Coronary artery (tissue), 2 donors: ENCODE measurements at regions not wholly inside any gene's neighbourhood (a gene's known extent, or its start where the extent isn't known, plus 50 kb on each side); places are given as distances from the start of the nearest gene placed in this dataset.

Experiments
- DNase-seq: peaks from one replicate; pipeline ENCODE4 v3.0.0-alpha.2; 2017; ENCODE audit warnings: low spot score
- H3K27ac ChIP-seq, 2 donors: fragments of 200-600 bp; sonication (generic); one replicate each; pipeline ENCODE4 v1.5.1; 2016 to 2019
- H3K4me3 ChIP-seq: fragments of 200-600 bp; sonication (generic); 2 replicates; pipeline ENCODE4 v1.5.1; 2016; ENCODE audit warnings: mild to moderate bottlenecking, moderate library complexity
- CTCF ChIP-seq: fragments of 200-600 bp; sonication (generic); IDR thresholded peaks from one replicate; pipeline ENCODE4 v1.5.1; 2019; ENCODE audit warnings: antibody characterized with exemption

GRCh38 chr12:89892436-89892835 is 183.8 kb upstream of the ATP2B1 start:
- DNase-seq: no peak
- Histone ChIP-seq H3K27ac (no peak overlapping the region), H3K4me3 (no peak overlapping the region)
- no peak for TF ChIP-seq CTCF

DNA sequence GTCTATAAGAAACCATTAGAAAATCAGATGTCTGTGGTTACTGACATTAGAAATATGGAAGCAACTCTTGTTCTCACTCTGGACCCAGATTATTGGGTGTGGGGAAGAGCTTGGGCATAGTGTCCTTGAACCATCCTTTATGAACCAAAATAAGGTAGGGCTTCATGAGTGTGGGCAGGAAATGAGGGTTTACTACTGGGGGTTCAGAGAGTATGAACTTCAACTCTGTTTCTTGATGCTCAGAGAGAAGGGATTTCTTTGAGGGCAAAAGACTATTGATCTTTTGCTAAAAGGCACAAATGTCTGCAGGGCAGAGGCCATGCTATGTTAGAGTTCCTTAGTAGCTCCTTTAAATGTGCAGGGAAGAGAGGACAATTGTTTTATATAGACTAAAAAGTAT is 183.3 kb upstream of the ATP2B1 start:
- Histone ChIP-seq H3K4me3 (no peak overlapping the region), H3K27ac (no peak overlapping the region)
- no peak for TF ChIP-seq CTCF
- no peak for DNase-seq

GRCh38 chr12:89890161-89890560 is 181.5 kb upstream of the ATP2B1 start:
- TF ChIP-seq CTCF: no peak
- DNase-seq: no peak
- no peak overlapping the region for H3K4me3 ChIP-seq
- no peak overlapping the region for H3K27ac ChIP-seq

GRCh38 chr12:89889062-89889461 is 180.4 kb upstream of the ATP2B1 start:
- TF ChIP-seq CTCF: no peak
- no peak overlapping the region for H3K4me3 ChIP-seq
- DNase-seq: no peak
- H3K27ac ChIP-seq: no peak overlapping the region

DNA sequence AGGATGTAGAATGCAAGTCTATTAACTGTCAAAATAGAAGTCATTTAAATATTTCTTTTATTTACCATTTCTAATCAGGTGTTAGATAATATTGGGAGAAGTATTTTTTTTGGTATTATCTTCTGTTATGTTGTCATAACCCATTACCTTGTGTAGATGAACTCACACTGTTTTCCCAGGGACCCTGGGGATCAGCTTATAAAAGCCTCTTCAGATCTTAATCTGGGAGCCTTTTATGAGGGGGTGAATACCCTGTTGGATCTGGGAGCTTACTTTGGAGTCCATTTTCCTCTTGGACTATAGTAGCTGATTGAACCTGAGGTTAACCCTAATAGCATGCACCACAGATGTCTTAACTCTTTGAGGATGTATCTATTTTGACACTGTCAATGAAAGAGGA is 176.3 kb upstream of the ATP2B1 start:
- DNase-seq: no peak

DNA sequence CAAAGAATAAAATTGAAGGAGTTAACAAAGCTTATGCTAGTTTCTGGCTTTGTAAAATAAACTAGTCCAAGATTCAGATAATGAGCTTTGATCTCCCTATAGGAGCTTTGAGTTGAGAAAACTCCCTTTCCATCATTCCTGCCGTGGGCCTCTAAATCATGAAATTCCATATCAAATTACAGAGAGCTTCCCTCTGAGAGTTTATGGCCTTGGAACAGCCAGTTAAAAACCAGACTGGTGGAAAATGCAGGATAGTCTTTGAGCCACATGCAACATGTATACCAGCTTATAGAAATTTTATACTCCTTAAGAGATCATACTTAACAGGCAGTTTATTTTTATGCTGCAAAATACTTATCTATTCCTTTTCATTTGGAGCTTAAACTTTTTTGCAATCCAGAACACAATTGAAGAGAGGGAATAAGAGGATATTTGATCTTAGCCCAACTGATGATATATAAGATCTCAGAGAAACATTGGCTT is 175.8 kb upstream of the ATP2B1 start:
- no peak for DNase-seq
- Histone ChIP-seq H3K27ac (no peak overlapping the region), H3K4me3 (no peak overlapping the region)
- TF ChIP-seq CTCF: no peak

More for the DNA sequence above, 176.3 kb upstream of the ATP2B1 start:
- H3K4me3 ChIP-seq: no peak overlapping the region
- no peak overlapping the region for H3K27ac ChIP-seq
- no peak for TF ChIP-seq CTCF

- TF ChIP-seq CTCF: no peak
- no peak for DNase-seq
- H3K27ac ChIP-seq: no peak overlapping the region
- no peak overlapping the region for H3K4me3 ChIP-seq
Measured at GRCh38 chr12:89883630-89884389, 175.2 kb upstream of the ATP2B1 start.
